C4-2B (cell line): ENCODE measurements at regions not wholly inside any gene's neighbourhood (a gene's known extent, or its start where the extent isn't known, plus 50 kb on each side); places are given as distances from the start of the nearest gene placed in this dataset.

Experiments
- H3K27ac ChIP-seq: fragments of 450-650 bp; 2 replicates; pipeline ENCODE4 v1.5.1; 2017
- CTCF ChIP-seq: fragments of 450-650 bp; conservative IDR thresholded peaks from 2 replicates; pipeline ENCODE4 v1.5.1; 2017; ENCODE audit warnings: mild to moderate bottlenecking
- ZFX ChIP-seq: fragments of 450-650 bp; IDR thresholded peaks from 2 replicates; pipeline ENCODE4 v1.6.1; 2017

- H3K27ac ChIP-seq: no peak overlapping the region
- no peak for TF ChIP-seq ZFX
- no peak for TF ChIP-seq CTCF
These were observed 475.2 kb upstream of the USP24 start for GRCh38 chr1:55690366-55690765.

- TF ChIP-seq ZFX: no peak
- no peak for TF ChIP-seq CTCF
- H3K27ac ChIP-seq: no peak overlapping the region
These were observed 474.6 kb upstream of the USP24 start for GRCh38 chr1:55689800-55690199.

GRCh38 chr1:55685560-55685959 lies 470.4 kb upstream of the USP24 start:
- H3K27ac ChIP-seq: no peak overlapping the region
- TF ChIP-seq CTCF: no peak

- no peak for TF ChIP-seq CTCF
- TF ChIP-seq ZFX: no peak
- H3K27ac ChIP-seq: no peak overlapping the region
These were observed 469.0 kb upstream of the USP24 start for GRCh38 chr1:55684131-55684650.

- no peak for TF ChIP-seq CTCF
- no peak for TF ChIP-seq ZFX
- no peak overlapping the region for H3K27ac ChIP-seq
These were observed 467.0 kb upstream of the USP24 start for GRCh38 chr1:55682198-55682597.

- no peak overlapping the region for H3K27ac ChIP-seq
- TF ChIP-seq ZFX (no peak), CTCF (no peak)
These were observed 464.8 kb upstream of the USP24 start for GRCh38 chr1:55679971-55680370.

- TF ChIP-seq CTCF (no peak), ZFX (no peak)
- no peak overlapping the region for H3K27ac ChIP-seq
These were observed 458.3 kb upstream of the USP24 start for GRCh38 chr1:55673416-55673815.
